OCI-LY3 (cell line): ENCODE measurements at regions not wholly inside any gene's neighbourhood (a gene's known extent, or its start where the extent isn't known, plus 50 kb on each side); places are given as distances from the start of the nearest gene placed in this dataset.

Source experiments
- CTCF ChIP-seq: fragments of 200-600, 300-600 bp; sonication (generic); IDR thresholded peaks from 2 replicates; pipeline ENCODE4 v1.5.1; 2014; ENCODE audit warnings: antibody characterized with exemption, low read length, low read depth
- EZH2phosphoT487 ChIP-seq: fragments of 200-600 bp; shearing (Covaris generic); IDR thresholded peaks from 2 replicates; pipeline ENCODE4 v1.6.1; 2018; ENCODE audit warnings: antibody characterized with exemption, mixed run types, low read depth

- TF ChIP-seq CTCF: no peak
- no peak for TF ChIP-seq EZH2phosphoT487
Observed at GRCh38 chr1:5754817-5755551, 237.2 kb downstream of the NPHP4 start.
